Activated T-helper 2 cell treated with anti-CD3 and anti-CD28 coated beads, Interferon-gamma antibody, Interleukin-2, Interleukin-4, amounts not matched to agents 10 μg/mL and 5 μg/mL and 100 μg/mL, durations not matched to agents 14 hours and 24 hours and 36 hours (primary cell): ENCODE measurements at regions not wholly inside any gene's neighbourhood (a gene's known extent, or its start where the extent isn't known, plus 50 kb on each side); places are given as distances from the start of the nearest gene placed in this dataset.

Experiments used
- DNase-seq: peaks from one replicate; pipeline ENCODE4 v3.0.0; 2021; ENCODE audit warnings: low spot score
- H3K27ac Mint-ChIP-seq: one replicate; pipeline ENCODE4 v1.8.0; 2021; ENCODE audit warnings: mixed read lengths
- H3K27me3 Mint-ChIP-seq: one replicate; pipeline ENCODE4 v1.8.0; 2021; ENCODE audit warnings: low read depth, mixed read lengths
- H3K36me3 Mint-ChIP-seq: one replicate; pipeline ENCODE4 v1.8.0; 2021; ENCODE audit warnings: low read depth, mixed read lengths
- H3K4me1 Mint-ChIP-seq: one replicate; pipeline ENCODE4 v1.8.0; 2021; ENCODE audit warnings: low read depth, mixed read lengths
- H3K4me3 Mint-ChIP-seq: one replicate; pipeline ENCODE4 v1.8.0; 2021; ENCODE audit warnings: low read depth, mild to moderate bottlenecking, moderate library complexity, mixed read lengths
- H3K9me3 Mint-ChIP-seq: one replicate; pipeline ENCODE4 v1.8.0; 2021; ENCODE audit warnings: mixed read lengths
- intact Hi-C: fragments of 100-400 bp; cut with micrococcal nuclease; formaldehyde crosslinking; loops from one replicate; pipeline ENCODE4 v1.15.1; 2023

DNA sequence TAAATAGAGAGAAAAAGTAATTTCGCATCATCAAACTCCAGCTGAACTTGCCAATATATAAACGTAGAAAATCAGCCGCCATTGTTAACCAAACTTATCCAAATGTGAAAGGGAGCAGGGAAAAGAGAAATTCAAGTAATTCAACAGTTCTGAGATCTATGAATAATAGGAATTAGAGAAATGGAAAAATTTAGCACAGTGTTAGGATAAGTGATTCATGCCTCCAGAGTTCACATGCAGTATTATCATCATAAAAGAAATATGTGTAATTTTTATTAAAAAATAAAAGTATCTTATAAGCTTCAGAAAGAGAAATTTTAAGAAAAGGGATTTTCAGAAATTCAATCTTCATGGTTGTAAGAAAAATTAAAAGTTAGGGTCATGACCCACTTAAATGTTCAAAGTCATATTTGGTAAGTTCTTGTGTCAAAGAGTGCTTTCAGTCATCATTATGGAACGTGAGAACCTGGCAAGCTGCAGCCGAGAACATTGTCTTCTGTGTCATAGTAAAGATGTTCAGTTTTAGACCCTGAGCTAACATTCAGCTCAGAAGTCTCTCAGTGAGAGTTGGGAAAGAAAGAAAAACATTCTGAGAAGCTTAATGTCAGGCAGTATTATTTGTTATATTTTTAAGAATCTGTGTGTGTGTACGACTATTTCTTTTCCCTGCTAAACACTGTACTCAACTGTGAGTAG, 414.3 kb upstream of the RGPD4 start:
- intact Hi-C loops = no loop called here
- H3K9me3 Mint-ChIP-seq = peaks cover 3% of the 10 kb centered on the region

DNA sequence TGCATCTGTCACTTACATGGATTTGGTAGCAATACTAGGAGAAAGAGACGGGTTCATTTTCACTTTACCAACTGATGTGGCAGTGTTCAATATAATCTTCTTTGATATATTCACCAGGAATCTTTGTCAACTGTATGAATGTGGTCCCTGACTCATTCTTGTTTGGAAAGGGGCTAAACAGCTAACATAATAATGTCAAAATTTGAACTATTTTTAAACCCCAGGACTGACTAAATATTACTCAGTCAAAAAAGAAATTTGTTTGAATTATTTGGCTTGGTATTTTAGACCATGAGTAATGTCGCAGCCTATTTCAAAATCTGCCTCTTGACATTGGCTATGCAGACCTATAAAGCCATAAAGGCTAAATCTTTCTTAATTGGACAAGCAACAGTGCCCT, 413.7 kb upstream of the RGPD4 start:
- Mint-ChIP-seq H3K36me3 (no peaks in the 10 kb centered on the region), H3K27me3 (no peaks in the 10 kb centered on the region), H3K9me3 (peaks cover 6% of the 10 kb centered on the region), H3K4me3 (no peak overlapping the region), H3K27ac (no peak overlapping the region), H3K4me1 (no peaks in the 10 kb centered on the region)
- DNase-seq = no peak
- intact Hi-C loops = no loop called here

More for the DNA sequence above, 414.3 kb upstream of the RGPD4 start:
- Mint-ChIP-seq H3K4me3 (no peak overlapping the region), H3K4me1 (no peaks in the 10 kb centered on the region), H3K36me3 (no peaks in the 10 kb centered on the region), H3K27me3 (no peaks in the 10 kb centered on the region), H3K27ac (no peak overlapping the region)
- DNase-seq = no peak

DNA sequence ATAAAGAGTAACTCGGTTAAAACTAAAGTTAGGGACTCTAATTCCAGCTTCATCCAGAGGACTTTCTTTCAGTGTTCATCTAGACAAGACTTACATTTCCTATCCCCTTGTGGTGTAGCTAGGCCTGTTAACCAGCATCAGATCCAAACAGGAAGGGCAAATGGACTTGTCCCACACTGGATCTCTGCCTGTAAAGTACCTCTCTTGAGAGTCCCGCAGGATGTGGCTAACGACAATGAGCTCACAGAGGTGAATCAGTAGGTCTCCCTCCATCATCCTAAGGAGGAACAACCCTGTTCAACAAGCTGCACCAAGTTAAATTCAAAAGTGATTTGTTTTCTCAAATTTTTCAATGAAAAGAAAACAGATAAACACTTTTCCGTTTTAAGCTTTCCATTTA, 412.3 kb upstream of the RGPD4 start:
- DNase-seq = no peak
- Mint-ChIP-seq H3K27ac (no peak overlapping the region), H3K4me3 (no peak overlapping the region)

DNA sequence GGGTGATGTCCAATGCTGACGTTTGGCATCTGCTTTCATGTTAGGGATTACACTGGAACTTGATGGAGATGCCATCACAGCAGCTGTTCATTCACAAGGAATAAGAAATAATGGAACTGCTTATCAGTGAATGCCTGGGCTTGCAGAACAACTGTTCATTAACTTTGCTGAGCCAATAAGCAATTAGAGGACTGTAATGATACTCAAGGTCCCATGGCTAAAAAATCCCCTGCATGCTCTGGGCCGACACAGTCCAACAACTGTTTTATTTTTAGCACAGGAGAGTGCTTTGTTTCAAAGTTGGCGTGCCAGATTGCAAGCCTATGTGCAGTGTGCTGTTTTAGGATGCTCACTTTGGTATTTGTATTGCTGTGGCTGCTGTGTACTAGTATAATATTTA, 408.0 kb upstream of the RGPD4 start:
- intact Hi-C loops = no loop called here
- H3K27ac Mint-ChIP-seq = no peak overlapping the region

More for the DNA sequence above, 412.3 kb upstream of the RGPD4 start:
- Mint-ChIP-seq H3K36me3 (no peaks in the 10 kb centered on the region), H3K27me3 (no peaks in the 10 kb centered on the region), H3K4me1 (no peaks in the 10 kb centered on the region), H3K9me3 (peaks cover 6% of the 10 kb centered on the region)
- intact Hi-C loops = no loop called here

DNA sequence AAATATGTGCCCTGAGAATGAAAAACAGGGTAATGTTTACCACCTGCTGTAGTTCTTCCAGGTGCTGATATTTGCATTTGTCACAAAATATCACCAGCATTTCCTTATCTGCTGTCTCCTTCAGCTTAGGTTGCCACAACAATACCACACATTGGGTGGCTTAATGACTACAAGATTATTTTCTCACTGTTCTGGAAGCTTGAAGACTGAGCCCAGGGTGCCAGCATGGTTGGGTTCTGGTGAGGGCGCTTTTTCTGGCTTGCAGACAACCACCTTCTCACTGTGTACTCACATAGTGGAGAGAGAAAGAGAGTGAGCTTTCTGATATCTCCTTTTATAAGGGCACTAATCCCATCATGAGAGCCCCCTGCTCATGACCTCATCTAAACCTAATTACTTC, 407.5 kb upstream of the RGPD4 start:
- no peak overlapping the region for H3K4me3 Mint-ChIP-seq
- H3K9me3 Mint-ChIP-seq = peaks cover 6% of the 10 kb centered on the region
- H3K27me3 Mint-ChIP-seq = no peaks in the 10 kb centered on the region
- intact Hi-C loops = no loop called here
- H3K4me1 Mint-ChIP-seq = no peaks in the 10 kb centered on the region
- no peak for DNase-seq
- no peaks in the 10 kb centered on the region for H3K36me3 Mint-ChIP-seq
- H3K27ac Mint-ChIP-seq = no peak overlapping the region

More for the DNA sequence above, 408.0 kb upstream of the RGPD4 start:
- Mint-ChIP-seq H3K4me3 (no peak overlapping the region), H3K36me3 (no peaks in the 10 kb centered on the region), H3K9me3 (peaks cover 6% of the 10 kb centered on the region), H3K27me3 (no peaks in the 10 kb centered on the region), H3K4me1 (no peaks in the 10 kb centered on the region)
- no peak for DNase-seq

DNA sequence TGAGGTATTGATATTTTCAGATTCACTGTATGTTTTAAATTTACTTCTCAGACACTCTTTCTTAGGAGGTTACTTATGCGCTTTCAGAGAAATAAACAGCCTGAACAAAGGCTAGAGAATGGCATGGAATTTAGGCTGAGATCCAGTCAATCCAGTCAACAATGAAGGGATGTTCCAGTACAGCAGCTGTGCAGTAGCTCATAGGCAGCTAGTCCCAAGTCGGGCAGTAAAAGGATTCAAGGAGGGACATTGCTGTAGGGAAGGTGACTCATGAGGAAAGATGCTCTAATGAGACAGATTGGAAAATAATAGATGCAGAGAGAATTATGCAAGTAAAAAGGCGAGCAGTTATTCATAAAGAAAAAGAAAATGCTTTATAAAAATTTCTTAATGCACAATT, 397.9 kb upstream of the RGPD4 start:
- no peak for DNase-seq
- Mint-ChIP-seq H3K9me3 (peaks cover 8% of the 10 kb centered on the region), H3K4me1 (no peaks in the 10 kb centered on the region), H3K36me3 (no peaks in the 10 kb centered on the region), H3K27ac (no peak overlapping the region), H3K4me3 (no peak overlapping the region), H3K27me3 (no peaks in the 10 kb centered on the region)
- intact Hi-C loops = no loop called here

DNA sequence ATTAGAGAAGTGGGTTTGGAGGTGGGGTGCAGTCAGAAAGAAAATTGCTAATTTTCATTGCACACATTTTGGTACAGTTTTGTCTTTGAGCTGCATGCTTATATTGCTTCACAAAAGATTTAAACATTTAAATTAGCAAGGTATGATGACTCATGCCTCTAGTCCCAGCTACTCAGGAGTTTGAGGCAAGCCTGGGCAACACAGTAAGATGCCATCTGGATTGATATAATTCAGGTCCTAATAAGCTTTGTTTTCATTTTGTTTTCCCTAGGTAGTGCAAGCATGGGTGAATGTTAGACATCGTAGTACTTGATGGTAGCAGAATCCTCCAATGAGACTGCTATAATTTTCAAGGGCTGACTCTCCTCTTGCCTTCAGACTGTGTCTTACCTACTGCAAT, 396.7 kb upstream of the RGPD4 start:
- H3K27ac Mint-ChIP-seq = no peak overlapping the region
- no peak overlapping the region for H3K4me3 Mint-ChIP-seq
- intact Hi-C loops = no loop called here
- no peaks in the 10 kb centered on the region for H3K36me3 Mint-ChIP-seq
- peaks cover 8% of the 10 kb centered on the region for H3K9me3 Mint-ChIP-seq
- H3K4me1 Mint-ChIP-seq = no peaks in the 10 kb centered on the region
- DNase-seq = no peak
- no peaks in the 10 kb centered on the region for H3K27me3 Mint-ChIP-seq

DNA sequence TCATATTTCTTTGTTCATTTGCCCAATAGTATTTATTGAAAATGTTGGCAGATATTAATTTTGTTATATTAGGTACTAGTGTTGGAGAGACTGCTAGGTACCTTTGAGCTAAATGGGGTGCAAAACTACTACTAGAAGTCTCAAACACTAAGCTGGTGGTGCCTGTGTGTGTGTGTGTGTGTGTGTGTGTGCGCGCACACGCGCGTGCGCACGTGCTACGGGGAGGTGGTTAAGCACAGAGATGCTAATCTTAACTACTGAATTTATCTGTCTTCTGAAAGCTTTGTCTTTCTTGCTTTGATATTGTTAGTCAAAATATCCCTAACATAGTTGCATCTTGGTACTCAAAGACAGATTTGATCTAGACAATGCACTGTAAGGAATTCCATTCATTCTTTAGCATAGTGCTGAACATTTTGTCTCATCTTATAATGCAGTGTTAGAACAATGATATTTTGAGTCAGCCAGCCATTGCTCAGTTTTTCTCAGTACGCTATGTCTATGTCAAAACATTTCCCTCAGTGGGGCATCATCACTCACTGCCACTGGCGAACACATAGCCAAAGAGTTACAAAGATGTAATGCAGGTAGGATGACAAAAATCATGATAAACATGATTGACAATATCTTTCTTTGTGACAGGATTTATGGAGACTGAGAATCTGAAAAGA, 396.0 kb upstream of the RGPD4 start:
- DNase-seq = no peak
- intact Hi-C loops = no loop called here
- Mint-ChIP-seq H3K9me3 (peaks cover 8% of the 10 kb centered on the region), H3K4me3 (no peak overlapping the region), H3K36me3 (no peaks in the 10 kb centered on the region), H3K4me1 (no peaks in the 10 kb centered on the region), H3K27me3 (no peaks in the 10 kb centered on the region), H3K27ac (no peak overlapping the region)

DNA sequence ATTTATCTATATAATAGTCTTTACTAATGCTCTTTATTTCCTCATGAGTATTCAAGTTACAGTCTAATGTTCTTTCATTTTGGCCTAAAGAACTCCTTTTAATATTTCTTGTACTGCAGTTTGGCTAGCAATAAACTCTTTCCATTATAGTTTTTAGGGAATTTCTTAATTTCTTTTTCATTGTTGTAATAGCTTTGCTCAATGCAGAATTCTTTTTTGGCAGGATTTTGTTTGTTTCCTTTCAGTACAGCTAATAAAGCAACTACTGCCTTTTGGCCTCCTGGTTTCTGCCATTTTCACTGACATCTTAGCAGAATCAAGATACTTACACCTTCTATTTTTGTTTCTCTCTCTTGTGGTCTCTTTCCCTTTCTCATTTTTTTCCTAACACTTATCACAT, 390.4 kb upstream of the RGPD4 start:
- H3K36me3 Mint-ChIP-seq = no peaks in the 10 kb centered on the region
- H3K27ac Mint-ChIP-seq = no peak overlapping the region
- no peak overlapping the region for H3K4me3 Mint-ChIP-seq
- H3K27me3 Mint-ChIP-seq = no peaks in the 10 kb centered on the region
- no peaks in the 10 kb centered on the region for H3K4me1 Mint-ChIP-seq
- intact Hi-C loops = no loop called here
- no peak for DNase-seq
- no peaks in the 10 kb centered on the region for H3K9me3 Mint-ChIP-seq

DNA sequence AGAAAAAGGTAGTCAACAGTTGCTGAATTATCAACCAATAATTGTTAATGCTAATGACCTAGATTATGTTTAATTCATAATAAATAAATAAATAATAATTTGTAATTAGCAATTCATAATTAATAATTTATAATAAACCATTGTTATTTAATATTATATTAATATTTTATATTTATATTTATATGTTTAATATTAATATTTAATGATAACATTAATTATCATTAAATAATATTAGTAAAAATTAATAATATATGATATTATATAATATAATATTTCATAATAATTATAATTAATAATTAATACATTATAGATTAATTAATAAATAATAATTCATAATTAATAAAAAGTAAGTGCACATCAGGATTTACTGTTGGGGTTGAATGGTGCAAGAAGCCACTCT, 389.4 kb upstream of the RGPD4 start:
- Mint-ChIP-seq H3K27ac (no peak overlapping the region), H3K27me3 (no peaks in the 10 kb centered on the region), H3K36me3 (no peaks in the 10 kb centered on the region), H3K9me3 (no peaks in the 10 kb centered on the region), H3K4me1 (no peaks in the 10 kb centered on the region), H3K4me3 (no peak overlapping the region)
- DNase-seq = no peak
- intact Hi-C loops = no loop called here

DNA sequence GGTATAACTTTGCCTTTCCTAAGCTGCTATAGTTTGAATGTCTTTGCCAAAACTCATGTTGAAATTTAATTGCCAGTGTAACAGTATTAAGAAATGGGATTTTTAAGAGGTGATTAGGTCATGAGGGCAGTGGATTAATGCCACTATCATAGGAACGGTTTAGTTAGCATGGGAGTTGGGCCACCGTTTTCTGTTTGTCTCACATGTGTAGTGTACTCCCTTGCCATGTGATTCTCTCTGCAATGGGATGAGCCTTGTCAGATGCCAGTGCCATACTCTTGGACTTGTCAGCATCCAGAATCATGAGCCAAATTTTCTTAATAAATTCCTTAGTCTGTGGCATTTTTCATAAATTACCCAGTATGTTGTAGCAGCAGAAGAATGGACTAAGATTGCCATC, 388.9 kb upstream of the RGPD4 start:
- Mint-ChIP-seq H3K4me1 (no peaks in the 10 kb centered on the region), H3K36me3 (no peaks in the 10 kb centered on the region), H3K27ac (no peak overlapping the region), H3K9me3 (no peaks in the 10 kb centered on the region), H3K27me3 (no peaks in the 10 kb centered on the region), H3K4me3 (no peak overlapping the region)
- no peak for DNase-seq
- intact Hi-C loops = no loop called here

DNA sequence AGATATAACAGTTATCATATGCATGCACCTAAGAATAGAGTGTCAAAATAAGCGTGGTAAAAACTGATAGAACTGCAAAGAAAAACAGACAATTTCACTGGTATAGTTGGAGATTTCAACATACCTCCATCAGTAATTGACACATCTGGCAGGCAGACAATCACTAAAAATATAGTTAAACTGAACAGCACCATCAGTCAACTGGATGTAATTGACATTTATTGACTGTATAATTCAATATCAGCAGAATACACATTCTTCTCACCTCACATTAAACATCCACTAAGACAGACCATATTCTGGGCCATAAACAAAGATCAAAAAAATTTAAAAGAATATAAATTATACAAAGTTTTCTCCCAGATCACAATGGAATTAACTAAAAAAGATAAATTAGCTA, 378.5 kb upstream of the RGPD4 start:
- Mint-ChIP-seq H3K4me3 (no peak overlapping the region), H3K36me3 (no peaks in the 10 kb centered on the region), H3K9me3 (no peaks in the 10 kb centered on the region), H3K4me1 (no peaks in the 10 kb centered on the region), H3K27ac (no peak overlapping the region), H3K27me3 (no peaks in the 10 kb centered on the region)
- intact Hi-C loops = no loop called here
- no peak for DNase-seq

DNA sequence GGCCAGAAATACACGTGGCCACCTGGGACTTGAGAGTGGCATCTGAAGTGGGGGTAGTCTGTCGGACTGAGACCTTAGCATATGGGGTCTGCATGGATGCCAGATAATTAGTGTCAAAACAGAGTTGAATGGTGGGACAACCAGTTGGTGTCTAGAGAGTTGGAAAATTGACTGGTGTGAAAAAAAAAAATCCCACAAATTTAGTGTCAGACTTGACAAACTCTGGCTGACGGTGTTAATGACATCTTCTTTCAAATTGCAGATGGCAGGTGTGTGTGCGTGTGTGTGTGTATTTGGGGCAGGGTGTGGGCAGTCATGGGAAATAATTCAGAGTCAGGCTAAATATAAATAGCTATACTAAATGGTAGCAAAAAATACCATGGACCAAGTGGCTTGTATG, 365.4 kb upstream of the RGPD4 start:
- Mint-ChIP-seq H3K4me1 (no peaks in the 10 kb centered on the region), H3K36me3 (no peaks in the 10 kb centered on the region), H3K27me3 (no peaks in the 10 kb centered on the region), H3K27ac (no peak overlapping the region), H3K4me3 (no peak overlapping the region), H3K9me3 (peaks cover 18% of the 10 kb centered on the region)
- intact Hi-C loops = no loop called here
- DNase-seq = no peak
